ENCODE measurements at regions not wholly inside any gene's neighbourhood (a gene's known extent, or its start where the extent isn't known, plus 50 kb on each side); places are given as distances from the start of the nearest gene placed in this dataset.
"Not testable (repeated sequence)": the region's sequence is repeated elsewhere in the genome, so short reads cannot be mapped to it uniquely, and the experiment has no call there.

DNA sequence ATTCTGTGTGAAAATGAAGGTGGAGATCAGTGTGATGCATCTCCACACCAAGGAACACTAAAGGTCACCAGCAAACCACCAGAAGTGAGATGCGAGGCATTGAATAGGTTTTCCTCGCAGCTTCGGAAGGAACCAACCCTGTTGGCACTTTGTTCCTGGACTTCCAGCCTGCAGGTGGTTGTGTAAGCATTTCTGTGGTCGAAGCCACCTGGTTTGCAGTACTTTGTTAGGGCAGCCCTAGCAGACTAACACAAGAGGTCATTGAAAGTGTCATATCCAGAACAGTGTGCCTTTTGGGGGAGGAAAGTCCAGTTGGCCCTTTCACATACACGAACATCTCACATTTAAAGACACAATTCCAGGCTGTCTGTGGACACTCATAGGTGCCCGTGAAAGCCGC lies 237.2 kb upstream of the PLGLB1 start:
- not testable (repeated sequence) for FAIRE-seq

DNA sequence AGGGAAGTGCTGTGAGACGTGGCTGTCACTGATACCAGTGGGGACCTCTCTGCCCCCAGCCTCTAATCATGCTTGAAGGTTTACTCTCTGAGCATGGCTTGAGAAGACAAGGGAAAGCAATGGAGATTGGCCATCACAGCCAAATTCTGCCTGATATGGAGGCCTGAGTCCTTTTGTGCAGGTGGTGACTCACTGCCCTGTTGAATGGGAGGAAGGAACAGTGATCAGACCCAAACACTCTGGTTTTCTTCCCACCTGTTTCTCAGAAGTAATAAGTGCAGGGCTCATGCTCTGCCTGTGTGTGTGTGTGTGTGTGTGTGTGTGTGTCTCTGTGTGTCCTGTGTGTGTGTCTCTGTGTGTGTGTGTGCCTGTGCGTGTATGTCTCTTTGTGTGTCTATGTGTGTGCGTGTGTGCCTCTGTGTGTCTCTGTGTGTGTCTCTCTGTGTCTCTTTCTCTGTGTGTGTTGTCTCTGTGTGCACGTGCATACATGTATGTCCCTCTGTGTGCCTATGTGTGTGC lies 240.6 kb upstream of the PLGLB1 start:
- H3K27ac ChIP-seq; H3K4me2 ChIP-seq; FAIRE-seq; CTCF ChIA-PET; DNase-seq (ENCODE audit: low read depth in 1 of 2, low spot score in 1 of 2); POLR2A ChIA-PET; H3K4me1 ChIP-seq; H3K4me3 ChIP-seq; H3K9me3 ChIP-seq: not testable (repeated sequence)
- ATAC-seq: 0 out of 6 replicates have a peak, but pooled peaks of 1 of the 2 experiments have one; percentile 25
- WGBS (ENCODE audit: missing lambda C conversion rate): 64% methylated on average over 3 of the region's 4 CpGs

More for the DNA sequence above, 237.2 kb upstream of the PLGLB1 start:
- ATAC-seq; H3K4me1 ChIP-seq; H3K4me3 ChIP-seq; H3K27ac ChIP-seq; CTCF ChIA-PET; H3K4me2 ChIP-seq; POLR2A ChIA-PET; DNase-seq (ENCODE audit: low read depth in 1 of 2, low spot score in 1 of 2); H3K9me3 ChIP-seq: not testable (repeated sequence)
- 74% methylated on average over 6 of the region's 7 CpGs for WGBS (ENCODE audit: missing lambda C conversion rate)

DNA sequence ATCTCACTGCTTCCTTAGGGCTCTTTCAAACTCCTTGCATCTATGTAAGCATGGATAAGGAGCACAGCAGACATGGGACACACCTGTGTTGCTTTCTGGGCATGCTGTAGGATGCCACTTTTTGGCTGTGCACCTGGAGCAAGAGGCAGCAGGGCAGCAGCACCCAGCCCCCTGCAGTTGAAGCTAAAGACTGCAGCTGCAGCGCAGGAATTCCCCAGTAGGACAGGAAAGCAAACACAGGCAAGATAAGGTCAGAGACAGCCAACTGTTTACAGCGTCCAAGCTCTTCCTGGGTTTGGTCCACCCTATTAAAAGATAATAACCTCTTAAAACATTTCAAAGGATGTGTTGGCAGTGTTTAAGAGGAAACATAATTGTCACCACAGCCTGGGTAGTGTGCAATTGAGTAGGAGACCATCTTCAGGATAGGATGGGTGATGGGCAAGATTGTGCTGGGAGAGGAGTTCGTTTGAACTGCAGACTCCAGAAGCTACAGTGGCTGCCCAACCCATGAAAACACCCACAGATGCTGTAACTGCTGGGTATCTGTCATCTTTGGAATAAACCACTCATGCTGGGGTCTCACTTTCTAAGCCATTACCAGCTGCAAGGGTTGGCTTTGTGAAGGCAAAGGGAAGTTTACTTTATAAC lies 242.3 kb upstream of the PLGLB1 start:
- FAIRE-seq; H3K4me2 ChIP-seq; DNase-seq (ENCODE audit: low read depth in 1 of 2, low spot score in 1 of 2); H3K27ac ChIP-seq; H3K9me3 ChIP-seq; H3K4me3 ChIP-seq; POLR2A ChIA-PET; H3K4me1 ChIP-seq: not testable (repeated sequence)
- CTCF ChIA-PET: interaction anchor here (0.6 kb wide), 1 partner anchor 761 kb away, joined by 3 read pairs; no protein-coding TSS in a partner anchor
- WGBS (ENCODE audit: missing lambda C conversion rate): 8% methylated on average over 1 of the region's 3 CpGs
- peak; percentile 86 to 94 for ATAC-seq

DNA sequence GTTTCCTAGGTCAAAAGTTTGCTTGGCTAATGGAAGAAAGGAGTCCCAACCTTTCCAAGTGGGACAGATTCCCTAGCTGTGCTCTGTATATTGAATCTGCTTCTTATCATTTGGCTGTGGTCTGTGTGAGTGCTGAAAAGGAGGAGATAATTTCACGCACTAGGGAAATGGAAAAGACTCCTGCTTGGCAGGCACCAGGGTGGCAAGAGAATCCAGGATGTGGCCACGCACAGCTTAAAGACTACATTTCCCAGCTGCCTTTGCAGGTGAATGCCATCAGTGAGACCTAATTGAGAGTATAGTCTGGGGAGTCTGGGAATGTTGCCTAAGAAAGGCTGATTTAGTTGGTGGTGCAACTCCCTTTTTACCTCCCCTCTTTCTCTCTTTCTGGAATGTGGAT lies 253.5 kb upstream of the PLGLB1 start:
- H3K4me3 ChIP-seq; POLR2A ChIA-PET; H3K4me2 ChIP-seq; H3K27ac ChIP-seq; ATAC-seq; DNase-seq (ENCODE audit: low read depth in 1 of 2, low spot score in 1 of 2); H3K9me3 ChIP-seq; CTCF ChIA-PET; FAIRE-seq; H3K4me1 ChIP-seq: not testable (repeated sequence)
- 69% methylated on average over 2 of the region's 2 CpGs for WGBS (ENCODE audit: missing lambda C conversion rate)

DNA sequence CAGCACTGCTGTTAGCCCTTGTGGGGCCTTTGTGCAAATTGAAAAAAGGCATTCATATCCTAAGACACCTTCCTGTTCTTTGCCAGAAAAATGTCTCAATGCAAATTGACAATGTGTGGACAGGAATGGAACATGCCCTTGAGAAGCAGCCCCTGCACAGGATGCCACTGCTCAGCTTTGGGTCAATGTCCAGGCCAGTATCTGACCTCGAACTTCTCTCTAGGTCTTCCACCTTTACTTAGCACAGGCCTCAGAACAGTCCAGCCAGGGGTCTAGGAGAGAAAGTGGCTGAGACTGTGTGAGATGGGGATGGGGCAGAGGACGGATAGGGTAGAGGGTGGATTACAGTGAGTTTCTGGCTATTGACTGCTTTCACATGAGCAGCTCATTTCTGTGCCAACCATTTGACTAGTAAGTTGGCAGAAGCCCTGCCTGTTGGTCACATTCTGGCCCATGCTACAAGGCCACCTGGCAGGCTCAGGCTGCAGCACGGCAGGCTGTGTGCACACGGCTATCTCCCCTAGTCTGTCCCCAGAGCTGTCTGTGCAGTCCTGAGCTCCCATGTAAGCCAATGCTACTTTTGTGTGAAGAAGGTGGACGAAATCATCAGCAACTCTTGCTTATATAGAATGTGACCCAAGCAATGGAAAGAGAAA lies 254.5 kb upstream of the PLGLB1 start:
- 42% methylated on average over 4 of the region's 5 CpGs for WGBS (ENCODE audit: missing lambda C conversion rate)
- H3K9me3 ChIP-seq; ATAC-seq; H3K27ac ChIP-seq; CTCF ChIA-PET; H3K4me2 ChIP-seq; H3K4me1 ChIP-seq; FAIRE-seq; DNase-seq (ENCODE audit: low read depth in 1 of 2, low spot score in 1 of 2); POLR2A ChIA-PET; H3K4me3 ChIP-seq: not testable (repeated sequence)

DNA sequence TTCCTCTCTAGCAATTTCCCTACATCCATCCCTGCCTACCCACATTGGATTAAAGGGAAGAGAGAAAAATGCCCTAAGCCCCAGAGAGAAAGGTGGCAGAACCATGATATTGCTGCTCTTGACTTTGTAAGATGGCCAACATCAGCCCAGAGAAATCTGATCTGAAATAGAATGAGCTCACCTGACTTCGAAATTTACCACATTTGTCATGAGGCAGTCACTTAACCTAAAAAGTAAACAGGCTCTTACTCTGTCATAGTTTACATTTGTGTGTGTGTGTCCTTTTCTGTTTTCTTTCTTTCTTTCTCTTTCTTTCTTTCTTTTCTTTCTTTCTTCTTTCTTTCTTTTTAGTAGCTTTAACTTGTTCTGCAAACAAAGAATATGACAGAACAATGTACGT lies 255.0 kb upstream of the PLGLB1 start:
- FAIRE-seq; H3K4me1 ChIP-seq; H3K27ac ChIP-seq; H3K9me3 ChIP-seq; H3K4me3 ChIP-seq; POLR2A ChIA-PET; ATAC-seq; H3K4me2 ChIP-seq; DNase-seq (ENCODE audit: low read depth in 1 of 2, low spot score in 1 of 2); CTCF ChIA-PET: not testable (repeated sequence)
- 57% methylated on average over 1 of the region's 2 CpGs for WGBS (ENCODE audit: missing lambda C conversion rate)

DNA sequence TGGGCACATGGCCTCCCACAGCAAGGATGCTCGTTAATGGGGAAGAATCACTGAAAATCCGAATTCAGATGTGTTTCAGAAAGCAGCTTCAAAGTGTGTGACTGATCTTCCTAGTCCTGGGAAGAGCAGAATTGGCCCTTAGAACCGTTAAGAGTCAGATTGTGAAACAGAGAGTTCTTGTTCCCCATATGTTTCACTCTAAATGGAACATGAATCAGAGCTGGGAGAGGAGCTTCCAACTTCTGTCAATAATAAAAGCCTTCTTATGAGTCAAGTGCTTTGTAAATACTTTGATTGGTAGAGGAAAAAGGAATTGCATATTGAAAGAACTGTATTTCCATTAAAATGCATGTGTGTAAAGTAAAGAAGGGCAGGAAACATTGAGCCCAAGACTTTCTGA lies 256.1 kb upstream of the PLGLB1 start:
- H3K4me3 ChIP-seq; CTCF ChIA-PET; POLR2A ChIA-PET; ATAC-seq; FAIRE-seq; H3K9me3 ChIP-seq; H3K27ac ChIP-seq; H3K4me2 ChIP-seq; H3K4me1 ChIP-seq; DNase-seq (ENCODE audit: low read depth in 1 of 2, low spot score in 1 of 2): not testable (repeated sequence)
- WGBS (ENCODE audit: missing lambda C conversion rate): no CpG with 5 or more reads among the region's 3 CpGs

DNA sequence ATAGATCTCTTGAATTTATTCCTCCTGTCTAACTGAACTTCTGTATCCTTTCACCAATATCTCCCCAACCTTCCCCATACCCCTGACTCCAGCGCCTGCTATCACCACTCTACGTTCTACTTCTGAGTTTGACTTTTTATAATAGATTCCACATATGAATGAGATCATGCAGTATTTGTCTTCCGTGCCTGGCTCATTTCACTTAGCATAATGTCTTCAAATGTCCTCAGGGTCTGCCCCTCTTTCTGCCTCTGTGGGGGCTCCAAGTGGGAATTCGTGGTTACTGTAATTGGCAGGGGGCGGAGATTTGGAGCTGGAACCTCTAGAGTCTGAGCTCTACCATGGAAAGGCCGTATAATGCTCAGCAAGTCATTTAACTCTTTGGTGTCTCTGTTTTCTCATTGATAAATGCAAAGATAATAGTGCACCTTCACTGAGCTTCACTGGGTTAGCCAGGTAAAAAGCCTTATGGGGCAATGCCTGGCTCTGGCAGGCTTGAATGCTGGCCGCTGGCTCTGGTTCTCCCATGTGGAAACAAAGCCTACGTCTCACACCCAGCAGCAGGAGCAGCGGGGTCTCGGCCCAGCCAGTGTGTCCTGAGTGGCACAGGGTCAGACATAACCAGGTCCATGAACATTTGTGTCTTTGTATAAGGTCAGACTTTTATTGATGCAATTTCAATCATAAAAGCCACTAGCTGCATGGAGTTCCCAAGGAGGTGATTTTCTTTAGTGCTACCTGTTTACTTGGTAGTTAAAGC lies 259.1 kb upstream of the PLGLB1 start:
- ATAC-seq; DNase-seq (ENCODE audit: low read depth in 1 of 2, low spot score in 1 of 2); CTCF ChIA-PET; H3K4me1 ChIP-seq; POLR2A ChIA-PET; H3K4me3 ChIP-seq; H3K9me3 ChIP-seq; H3K27ac ChIP-seq; FAIRE-seq; H3K4me2 ChIP-seq: not testable (repeated sequence)
- 74% methylated on average over 4 of the region's 10 CpGs for WGBS (ENCODE audit: missing lambda C conversion rate)

DNA sequence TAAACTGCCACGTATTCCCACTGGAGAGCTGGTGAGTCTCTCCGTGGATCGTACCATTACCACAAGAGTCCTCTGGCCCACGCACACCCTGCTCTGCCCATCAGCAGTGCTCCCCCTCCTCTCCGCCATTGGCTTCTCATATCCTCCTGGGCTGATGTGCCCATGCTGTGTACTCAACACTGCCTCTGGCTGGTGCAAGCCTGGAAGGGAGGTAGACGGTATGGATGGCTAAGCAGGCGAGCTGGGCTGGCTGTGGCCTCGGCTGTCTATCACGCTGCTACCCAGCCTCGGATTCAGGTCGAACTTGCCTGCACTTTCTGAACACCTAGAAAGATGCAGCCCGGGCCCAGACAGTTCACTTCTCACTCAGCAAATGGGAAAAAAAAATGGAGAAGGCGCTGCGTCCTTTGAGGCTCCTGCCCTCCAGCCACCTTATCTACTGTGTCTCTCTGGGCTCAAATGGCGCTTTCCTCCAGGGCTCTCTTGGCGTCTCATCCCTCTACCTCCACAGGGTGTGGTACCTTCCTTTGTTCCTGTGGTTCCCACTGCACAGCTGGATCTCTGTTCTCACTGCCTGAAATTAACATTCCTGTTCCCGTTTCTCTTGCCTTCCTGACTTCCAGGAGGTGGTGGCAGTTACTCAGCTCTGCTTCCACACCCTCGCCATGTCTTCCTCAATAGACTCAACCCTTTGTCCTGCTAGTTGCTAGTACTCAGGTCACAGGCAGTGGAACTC lies 262.3 kb upstream of the PLGLB1 start:
- not testable (repeated sequence) for FAIRE-seq
- 75% methylated on average over 17 of the region's 18 CpGs for WGBS (ENCODE audit: missing lambda C conversion rate)

DNA sequence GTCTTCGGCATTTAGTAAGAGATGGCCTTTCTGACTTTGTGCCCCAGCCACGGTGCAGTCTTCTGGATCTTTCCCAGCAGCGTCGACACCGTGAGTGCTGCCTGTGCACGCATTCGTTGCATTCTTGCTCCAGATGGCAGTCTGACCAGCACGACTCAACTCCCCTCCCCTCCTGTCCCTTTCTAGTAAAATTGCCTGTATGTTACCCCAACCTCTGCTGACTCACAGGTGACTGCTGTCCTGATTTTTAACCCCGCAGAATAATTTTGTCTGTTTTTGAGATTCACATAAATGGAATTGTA lies 262.8 kb upstream of the PLGLB1 start:
- FAIRE-seq; H3K4me3 ChIP-seq; H3K27ac ChIP-seq; H3K9me3 ChIP-seq; ATAC-seq; H3K4me2 ChIP-seq; POLR2A ChIA-PET; CTCF ChIA-PET; H3K4me1 ChIP-seq; DNase-seq (ENCODE audit: low read depth in 1 of 2, low spot score in 1 of 2): not testable (repeated sequence)
- WGBS (ENCODE audit: missing lambda C conversion rate): no CpG with 5 or more reads among the region's 9 CpGs

More for the DNA sequence above, 262.3 kb upstream of the PLGLB1 start:
- peak in 1 of 2 experiments; percentile 60; a peak in 4 of 6 replicates for ATAC-seq
- H3K4me3 ChIP-seq; H3K27ac ChIP-seq; H3K4me1 ChIP-seq; CTCF ChIA-PET; H3K4me2 ChIP-seq; H3K9me3 ChIP-seq; POLR2A ChIA-PET; DNase-seq (ENCODE audit: low read depth in 1 of 2, low spot score in 1 of 2): not testable (repeated sequence)

DNA sequence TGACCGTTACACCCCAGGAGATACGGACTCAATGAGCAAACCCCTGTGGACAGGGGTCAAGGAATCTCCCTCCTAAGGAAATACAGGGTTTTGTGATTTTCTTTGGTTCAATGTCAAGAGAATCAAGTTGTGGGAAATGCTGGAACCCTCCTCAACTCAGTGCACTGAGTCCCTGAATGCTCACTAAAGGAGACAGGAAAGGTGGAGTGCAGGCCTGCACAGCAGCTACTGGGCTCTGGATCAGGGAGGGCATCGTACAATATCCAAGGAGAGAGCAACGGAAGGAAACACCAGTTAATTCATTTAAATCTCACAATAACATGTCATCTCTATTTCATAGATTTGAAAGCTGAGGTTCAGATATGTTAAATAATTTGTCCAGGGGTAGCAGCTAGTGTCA lies 263.5 kb upstream of the PLGLB1 start:
- CTCF ChIA-PET; POLR2A ChIA-PET; H3K4me2 ChIP-seq; H3K4me3 ChIP-seq; ATAC-seq; FAIRE-seq; H3K27ac ChIP-seq; DNase-seq (ENCODE audit: low read depth in 1 of 2, low spot score in 1 of 2); H3K4me1 ChIP-seq; H3K9me3 ChIP-seq: not testable (repeated sequence)
- 77% methylated on average over 4 of the region's 4 CpGs for WGBS (ENCODE audit: missing lambda C conversion rate)
